Skin epidermis (tissue), 12 donors: ENCODE measurements at regions not wholly inside any gene's neighbourhood (a gene's known extent, or its start where the extent isn't known, plus 50 kb on each side); places are given as distances from the start of the nearest gene placed in this dataset.

Experiments
- H3K27ac ChIP-seq, 21 experiments: fragments of 200-600 bp; sonication (generic) in 11 of 21; one replicate each; pipeline ENCODE4 v1.5.0; 2020; ENCODE audit warnings: mild to moderate bottlenecking in 3 of 21, inconsistent platforms in 2 of 21, moderate library complexity in 2 of 21
- H3K4me3 ChIP-seq, 7 experiments: fragments of 200-600 bp; sonication (generic) in 2 of 7; one replicate each; pipeline ENCODE4 v1.5.0; 2020; ENCODE audit warnings: inconsistent platforms in 2 of 7, mild to moderate bottlenecking in 2 of 7, moderate library complexity in 1 of 7

GRCh38 chr5:93079046-93079445 lies 502.0 kb downstream of the NR2F1-AS1 start:
- H3K4me3 ChIP-seq: no peak overlapping the region
- no peak overlapping the region for H3K27ac ChIP-seq

GRCh38 chr5:93078082-93079038 lies 502.7 kb downstream of the NR2F1-AS1 start:
- Histone ChIP-seq H3K27ac (no peak overlapping the region), H3K4me3 (no peak overlapping the region)

- Histone ChIP-seq H3K27ac (no peak overlapping the region), H3K4me3 (no peak overlapping the region)
These were observed 504.5 kb downstream of the NR2F1-AS1 start for GRCh38 chr5:93076566-93076965.

GRCh38 chr5:93076096-93076495 lies 504.9 kb downstream of the NR2F1-AS1 start:
- Histone ChIP-seq H3K27ac (no peak overlapping the region), H3K4me3 (no peak overlapping the region)

GRCh38 chr5:93073547-93073946 lies 507.5 kb downstream of the NR2F1-AS1 start:
- no peak overlapping the region for H3K27ac ChIP-seq

GRCh38 chr5:93072831-93073459 lies 508.1 kb downstream of the NR2F1-AS1 start:
- no peak overlapping the region for H3K27ac ChIP-seq

More at GRCh38 chr5:93073547-93073946, 507.5 kb downstream of the NR2F1-AS1 start:
- no peak overlapping the region for H3K4me3 ChIP-seq

GRCh38 chr5:93071710-93072109 lies 509.3 kb downstream of the NR2F1-AS1 start:
- Histone ChIP-seq H3K27ac (no peak overlapping the region), H3K4me3 (no peak overlapping the region)

More at GRCh38 chr5:93072831-93073459, 508.1 kb downstream of the NR2F1-AS1 start:
- H3K4me3 ChIP-seq: no peak overlapping the region

GRCh38 chr5:93070938-93071337 lies 510.1 kb downstream of the NR2F1-AS1 start:
- H3K27ac ChIP-seq: no peak overlapping the region
- no peak overlapping the region for H3K4me3 ChIP-seq

- Histone ChIP-seq H3K4me3 (no peak overlapping the region), H3K27ac (no peak overlapping the region)
These were observed 511.7 kb downstream of the NR2F1-AS1 start for GRCh38 chr5:93069276-93069675.

GRCh38 chr5:93062548-93062947 lies 518.5 kb downstream of the NR2F1-AS1 start:
- H3K4me3 ChIP-seq: no peak overlapping the region
- H3K27ac ChIP-seq: no peak overlapping the region

GRCh38 chr5:93058309-93058708 lies 522.7 kb downstream of the NR2F1-AS1 start:
- Histone ChIP-seq H3K27ac (no peak overlapping the region), H3K4me3 (no peak overlapping the region)

- no peak overlapping the region for H3K27ac ChIP-seq
These were observed 523.7 kb downstream of the NR2F1-AS1 start for GRCh38 chr5:93057311-93057710.

GRCh38 chr5:93055971-93056370 lies 525.0 kb downstream of the NR2F1-AS1 start:
- no peak overlapping the region for H3K27ac ChIP-seq

More at GRCh38 chr5:93057311-93057710, 523.7 kb downstream of the NR2F1-AS1 start:
- no peak overlapping the region for H3K4me3 ChIP-seq

GRCh38 chr5:93055561-93055960 lies 525.5 kb downstream of the NR2F1-AS1 start:
- H3K4me3 ChIP-seq: no peak overlapping the region
- no peak overlapping the region for H3K27ac ChIP-seq

More at GRCh38 chr5:93055971-93056370, 525.0 kb downstream of the NR2F1-AS1 start:
- no peak overlapping the region for H3K4me3 ChIP-seq

GRCh38 chr5:93054424-93055163 lies 526.4 kb downstream of the NR2F1-AS1 start:
- H3K4me3 ChIP-seq: no peak overlapping the region
- no peak overlapping the region for H3K27ac ChIP-seq

GRCh38 chr5:93053825-93054224 lies 527.2 kb downstream of the NR2F1-AS1 start:
- Histone ChIP-seq H3K27ac (no peak overlapping the region), H3K4me3 (no peak overlapping the region)

- Histone ChIP-seq H3K4me3 (no peak overlapping the region), H3K27ac (no peak overlapping the region)
These were observed 532.2 kb downstream of the NR2F1-AS1 start for GRCh38 chr5:93048858-93049257.

GRCh38 chr5:93044859-93045666 lies 536.0 kb downstream of the NR2F1-AS1 start:
- no peak overlapping the region for H3K4me3 ChIP-seq
- no peak overlapping the region for H3K27ac ChIP-seq

- H3K4me3 ChIP-seq: no peak overlapping the region
These were observed 541.1 kb downstream of the NR2F1-AS1 start for GRCh38 chr5:93039888-93040287.

More at GRCh38 chr5:93039888-93040287, 541.1 kb downstream of the NR2F1-AS1 start:
- H3K27ac ChIP-seq: no peak overlapping the region
